ENCODE measurements at regions not wholly inside any gene's neighbourhood (a gene's known extent, or its start where the extent isn't known, plus 50 kb on each side); places are given as distances from the start of the nearest gene placed in this dataset.

- DNase-seq (ENCODE audit: low read depth in 2 of 2) = no peak
These were observed 57.2 kb upstream of the JDP2 start for GRCh38 chr14:75370416-75371205.

- DNase-seq (ENCODE audit: low read depth in 2 of 2) = no peak
These were observed 56.5 kb upstream of the JDP2 start for GRCh38 chr14:75371297-75371696.

- DNase-seq (ENCODE audit: low read depth in 2 of 2) = no peak
These were observed 55.6 kb upstream of the JDP2 start for GRCh38 chr14:75372260-75372659.

- no peak for DNase-seq (ENCODE audit: low read depth in 2 of 2)
These were observed 54.7 kb upstream of the JDP2 start for GRCh38 chr14:75373133-75373532.

GRCh38 chr14:75373616-75374015 is 54.2 kb upstream of the JDP2 start:
- DNase-seq (ENCODE audit: low read depth in 2 of 2) = no peak

- DNase-seq (ENCODE audit: low read depth in 2 of 2) = no peak
These were observed 52.9 kb upstream of the JDP2 start for GRCh38 chr14:75374911-75375310.

- no peak for DNase-seq (ENCODE audit: low read depth in 2 of 2)
These were observed 51.8 kb upstream of the JDP2 start for GRCh38 chr14:75375983-75376382.
